A673 (cell line): ENCODE measurements at regions not wholly inside any gene's neighbourhood (a gene's known extent, or its start where the extent isn't known, plus 50 kb on each side); places are given as distances from the start of the nearest gene placed in this dataset.
"Not testable (repeated sequence)": the region's sequence is repeated elsewhere in the genome, so short reads cannot be mapped to it uniquely, and the experiment has no call there.

Experiments used
- BruUV-seq: library from RNA; stranded (reverse); fragments of 400-500 nt; replicated peaks from 2 replicates; lab custom pipeline; 2021; lab: Mats Ljungman, UMichigan
- CTCF ChIA-PET: fragments of 300-600 bp; sonication (Branson Sonifier 250); formaldehyde crosslinking; loops from one replicate; lab custom pipeline; 2022; ENCODE audit warnings: antibody characterized with exemption; lab: Charles Lee
- POLR2A ChIA-PET: fragments of 300-600 bp; sonication (Branson Sonifier 250); formaldehyde crosslinking; loops from one replicate; lab custom pipeline; 2022; ENCODE audit warnings: antibody characterized with exemption; ENCODE audit not compliant: low non-redundant PET; lab: Charles Lee
- DNase-seq: peaks from one replicate; pipeline ENCODE4 v3.0.0-alpha.2; 2015; ENCODE audit warnings: low spot score
- H3K27ac ChIP-seq: fragments of 200-600 bp; sonication (generic); 2 replicates; pipeline ENCODE4 v1.5.1; 2016; ENCODE audit warnings: mixed run types, low read depth, mild to moderate bottlenecking, mixed read lengths, antibody characterized with exemption, low read length; ENCODE audit not compliant: poor library complexity, severe bottlenecking
- H3K27me3 ChIP-seq: fragments of 200-600 bp; sonication (generic); replicated peaks from 2 replicates; pipeline ENCODE4 v1.6.1; 2017; ENCODE audit warnings: mixed run types, low read depth, mild to moderate bottlenecking, mixed read lengths, antibody characterized with exemption, low read length; ENCODE audit not compliant: insufficient read depth, poor library complexity
- H3K36me3 ChIP-seq: fragments of 200-600 bp; sonication (generic); 2 replicates; pipeline ENCODE4 v1.6.1; 2016; ENCODE audit warnings: mixed run types, mild to moderate bottlenecking, mixed read lengths, antibody characterized with exemption, low read length; ENCODE audit not compliant: insufficient read depth, poor library complexity, severe bottlenecking
- H3K4me1 ChIP-seq: fragments of 200-600 bp; sonication (generic); 2 replicates; pipeline ENCODE4 v1.6.1; 2017; ENCODE audit warnings: mixed run types, mild to moderate bottlenecking, mixed read lengths, antibody characterized with exemption, low read length; ENCODE audit not compliant: insufficient read depth, poor library complexity, severe bottlenecking
- H3K4me3 ChIP-seq: fragments of 200-600 bp; sonication (generic); 2 replicates; pipeline ENCODE4 v1.5.1; 2016; ENCODE audit warnings: low read depth, mixed run types, mild to moderate bottlenecking, mixed read lengths, low read length; ENCODE audit not compliant: poor library complexity, severe bottlenecking
- H3K9me3 ChIP-seq: fragments of 200-600 bp; sonication (generic); 2 replicates; pipeline ENCODE4 v1.6.1; 2016; ENCODE audit warnings: mixed run types, low read depth, mild to moderate bottlenecking, mixed read lengths, antibody characterized with exemption, low read length; ENCODE audit not compliant: poor library complexity, severe bottlenecking
- CTCF ChIP-seq: fragments of 300-800, 200-600 bp; sonication (generic); conservative IDR thresholded peaks from 2 replicates; pipeline ENCODE4 v1.5.1; 2017; ENCODE audit warnings: low read depth, mild to moderate bottlenecking, antibody characterized with exemption, low read length, moderate library complexity, mixed read lengths
- EZH2 ChIP-seq: fragments of 200-600 bp; sonication (generic); IDR thresholded peaks from 2 replicates; pipeline ENCODE4 v1.6.1; 2017; ENCODE audit warnings: borderline replicate concordance, low read depth, mild to moderate bottlenecking, mixed read lengths, antibody characterized with exemption, low read length; ENCODE audit not compliant: poor library complexity, severe bottlenecking
- intact Hi-C: fragments of 100-400 bp; cut with micrococcal nuclease; formaldehyde crosslinking; loops from one replicate; pipeline ENCODE4 v1.10.0; 2022; ENCODE audit not compliant: unreplicated experiment

GRCh38 chr4:128676095-128676494 lies 133.4 kb upstream of the JADE1 start:
- intact Hi-C loops, result no loop called here
- no peaks in the 10 kb centered on the region for H3K9me3 ChIP-seq
- no peak overlapping the region for H3K4me3 ChIP-seq
- TF ChIP-seq CTCF (no peak), EZH2 (no peak)
- no peaks in the 10 kb centered on the region for H3K27me3 ChIP-seq
- no peaks in the 10 kb centered on the region for H3K36me3 ChIP-seq
- no peak for DNase-seq
- no peak overlapping the region for H3K27ac ChIP-seq
- POLR2A ChIA-PET, result no interaction called here
- no TSS peak for BruUV-seq
- CTCF ChIA-PET, result no interaction called here
- H3K4me1 ChIP-seq, result no peaks in the 10 kb centered on the region

- Histone ChIP-seq H3K27me3 (no peaks in the 10 kb centered on the region), H3K27ac (no peak overlapping the region), H3K9me3 (no peaks in the 10 kb centered on the region), H3K36me3 (no peaks in the 10 kb centered on the region), H3K4me3 (no peak overlapping the region), H3K4me1 (peaks cover 3% of the 10 kb centered on the region)
- BruUV-seq, result no TSS peak
- no peak for TF ChIP-seq CTCF
- no peak for TF ChIP-seq EZH2
- intact Hi-C loops, result no loop called here
- POLR2A ChIA-PET, result no interaction called here
- no peak for DNase-seq
- CTCF ChIA-PET, result no interaction called here
These were observed 134.4 kb upstream of the JADE1 start for GRCh38 chr4:128675083-128675482.

GRCh38 chr4:128673159-128673558 lies 136.3 kb upstream of the JADE1 start:
- intact Hi-C loops, POLR2A ChIA-PET, H3K4me3 ChIP-seq, H3K4me1 ChIP-seq, H3K27ac ChIP-seq, BruUV-seq, H3K36me3 ChIP-seq, DNase-seq, H3K9me3 ChIP-seq, H3K27me3 ChIP-seq, CTCF ChIA-PET: not testable (repeated sequence)

- H3K27me3 ChIP-seq, DNase-seq, H3K36me3 ChIP-seq, H3K9me3 ChIP-seq, H3K27ac ChIP-seq, intact Hi-C loops, CTCF ChIA-PET, H3K4me1 ChIP-seq, BruUV-seq, H3K4me3 ChIP-seq, POLR2A ChIA-PET: not testable (repeated sequence)
These were observed 136.9 kb upstream of the JADE1 start for GRCh38 chr4:128672596-128672995.
